Endothelial cell of umbilical vein (primary cell): ENCODE measurements at regions not wholly inside any gene's neighbourhood (a gene's known extent, or its start where the extent isn't known, plus 50 kb on each side); places are given as distances from the start of the nearest gene placed in this dataset.

ENCODE experiments used
- BruUV-seq: library from RNA; stranded (reverse); fragments of 400-500 nt; replicated peaks from 2 replicates; lab custom pipeline; 2021; lab: Mats Ljungman, UMichigan
- CTCF ChIA-PET: fragments of 300-600, 350-600 bp; sonication (Branson Sonifier 250); formaldehyde crosslinking; loops from one replicate; lab custom pipeline; 2021; ENCODE audit warnings: antibody characterized with exemption, inconsistent platforms; lab: Charles Lee
- POLR2A ChIA-PET: fragments of 300-600, 350-600 bp; sonication (Branson Sonifier 250); formaldehyde crosslinking; loops from one replicate; lab custom pipeline; 2021; ENCODE audit warnings: antibody characterized with exemption, inconsistent platforms; lab: Charles Lee
- DNase-seq: peaks from one replicate; pipeline ENCODE4 v3.0.0-alpha.2; 2011; ENCODE audit warnings: low read depth, low spot score
- FAIRE-seq: peaks from 2 replicates; lab custom pipeline; 2011; peaks lifted over from hg19 to GRCh38; lab: Jason Lieb, UNC
- H2AFZ ChIP-seq: 2 replicates; pipeline ENCODE4 v1.6.0; 2012; ENCODE audit warnings: low read depth, low read length, control low read depth, inconsistent platforms
- H3K27ac ChIP-seq: 2 replicates; pipeline ENCODE4 v1.5.1; 2011; ENCODE audit warnings: low read depth, mild to moderate bottlenecking, control low read depth, low read length, moderate library complexity; ENCODE audit not compliant: insufficient read depth
- H3K27me3 ChIP-seq, 2 experiments: 2 replicates each; pipeline versions ENCODE4 v1.6.0 to v1.6.1; 2011; ENCODE audit warnings: low read length in 2 of 2, mixed read lengths in 1 of 2; ENCODE audit not compliant: control insufficient read depth in 2 of 2, insufficient read depth in 2 of 2
- H3K36me3 ChIP-seq, 2 experiments: 2 replicates in 1 of 2; 3 replicates in 1 of 2; pipeline ENCODE4 v1.5.1; 2011; ENCODE audit warnings: low read length in 2 of 2, mild to moderate bottlenecking in 1 of 2, moderate library complexity in 1 of 2; ENCODE audit not compliant: control insufficient read depth in 2 of 2, insufficient read depth in 2 of 2; ENCODE audit errors: extremely low read depth in 1 of 2
- H3K4me1 ChIP-seq: 3 replicates; pipeline ENCODE4 v1.5.1; 2011; ENCODE audit warnings: mild to moderate bottlenecking, low read length; ENCODE audit not compliant: control insufficient read depth, insufficient read depth; ENCODE audit errors: extremely low read depth
- H3K4me2 ChIP-seq: 2 replicates; pipeline ENCODE4 v1.6.1; 2011; ENCODE audit warnings: low read length, control low read depth, mixed read lengths; ENCODE audit not compliant: insufficient read depth
- H3K4me3 ChIP-seq, 3 experiments: fragments of 200-600 bp in 1 of 3; sonication (generic), shearing (Covaris generic) in 1 of 3; replicated peaks in 1 of 3; 2 replicates each; pipeline ENCODE4 v1.5.1; 2011 to 2016; ENCODE audit warnings: control low read depth in 3 of 3, low read length in 3 of 3, mild to moderate bottlenecking in 2 of 3, inconsistent platforms in 1 of 3, low read depth in 1 of 3, moderate library complexity in 1 of 3; ENCODE audit not compliant: insufficient read depth in 1 of 3
- H3K79me2 ChIP-seq: 2 replicates; pipeline ENCODE4 v1.6.0; 2012; ENCODE audit warnings: low read length, inconsistent platforms; ENCODE audit not compliant: control insufficient read depth, insufficient read depth
- H3K9ac ChIP-seq: replicated peaks from 2 replicates; pipeline ENCODE3; 2011; ENCODE audit warnings: low read length, control low read depth; ENCODE audit not compliant: insufficient read depth; ENCODE audit errors: extremely low read depth
- H3K9me1 ChIP-seq: replicated peaks from 3 replicates; pipeline ENCODE4 v1.6.0; 2011; ENCODE audit warnings: mild to moderate bottlenecking, low read length; ENCODE audit not compliant: control insufficient read depth, insufficient read depth; ENCODE audit errors: extremely low read depth
- H3K9me3 ChIP-seq: replicated peaks from 2 replicates; pipeline ENCODE4 v1.5.1; 2012; ENCODE audit warnings: low read length, inconsistent platforms; ENCODE audit not compliant: control insufficient read depth, insufficient read depth
- H4K20me1 ChIP-seq: replicated peaks from 2 replicates; pipeline ENCODE3; 2011; ENCODE audit warnings: mild to moderate bottlenecking, low read length; ENCODE audit not compliant: control insufficient read depth, insufficient read depth; ENCODE audit errors: extremely low read depth
- CTCF ChIP-seq, 2 donors: IDR thresholded peaks; 1 replicate in 1 of 2; 2 replicates in 1 of 2; pipeline ENCODE4 v1.5.1; 2011; ENCODE audit warnings: low read length in 2 of 2, mild to moderate bottlenecking in 2 of 2, moderate library complexity in 2 of 2, control low read depth in 1 of 2, inconsistent platforms in 1 of 2, low read depth in 1 of 2; ENCODE audit not compliant: insufficient read depth in 1 of 2; ENCODE audit errors: extremely low read depth in 1 of 2
- FOS ChIP-seq: IDR thresholded peaks from 2 replicates; pipeline ENCODE4 v1.6.1; 2011; ENCODE audit warnings: mild to moderate bottlenecking, low read length, moderate library complexity, borderline replicate concordance; ENCODE audit not compliant: insufficient read depth
- GATA2 ChIP-seq: IDR thresholded peaks from 2 replicates; pipeline ENCODE4 v1.7.0; 2011; ENCODE audit warnings: low read depth, mild to moderate bottlenecking, moderate library complexity, mixed read lengths, low read length; ENCODE audit not compliant: insufficient read length, insufficient read depth
- JUN ChIP-seq: IDR thresholded peaks from 2 replicates; pipeline ENCODE4 v1.6.1; 2011; ENCODE audit warnings: borderline replicate concordance, low read depth; ENCODE audit not compliant: insufficient read length, insufficient read depth
- MYC ChIP-seq: IDR thresholded peaks from one replicate; pipeline ENCODE4 v1.6.1; 2011; ENCODE audit warnings: mild to moderate bottlenecking, low read depth, low read length
- POLR2A ChIP-seq: IDR thresholded peaks from 2 replicates; pipeline ENCODE4 v1.6.1; 2012; ENCODE audit warnings: low read depth, mild to moderate bottlenecking, control low read depth, low read length
- POLR2AphosphoS5 ChIP-seq: IDR thresholded peaks from 2 replicates; pipeline ENCODE4 v1.6.1; 2012; ENCODE audit warnings: low read depth, mild to moderate bottlenecking, control low read depth, low read length, moderate library complexity; ENCODE audit not compliant: insufficient read depth
- dilution Hi-C: fragments of 300-500 bp; cut with MboI; formaldehyde crosslinking; loops from one replicate; pipeline ENCODE4 v1.15.0; 2019; ENCODE audit warnings: low sequenced_read_pairs; ENCODE audit not compliant: extremely low pct_ligation_motif_present
- intact Hi-C: fragments of 100-400 bp; cut with micrococcal nuclease; formaldehyde crosslinking; loops from one replicate; pipeline ENCODE4 v1.10.0; 2022

DNA sequence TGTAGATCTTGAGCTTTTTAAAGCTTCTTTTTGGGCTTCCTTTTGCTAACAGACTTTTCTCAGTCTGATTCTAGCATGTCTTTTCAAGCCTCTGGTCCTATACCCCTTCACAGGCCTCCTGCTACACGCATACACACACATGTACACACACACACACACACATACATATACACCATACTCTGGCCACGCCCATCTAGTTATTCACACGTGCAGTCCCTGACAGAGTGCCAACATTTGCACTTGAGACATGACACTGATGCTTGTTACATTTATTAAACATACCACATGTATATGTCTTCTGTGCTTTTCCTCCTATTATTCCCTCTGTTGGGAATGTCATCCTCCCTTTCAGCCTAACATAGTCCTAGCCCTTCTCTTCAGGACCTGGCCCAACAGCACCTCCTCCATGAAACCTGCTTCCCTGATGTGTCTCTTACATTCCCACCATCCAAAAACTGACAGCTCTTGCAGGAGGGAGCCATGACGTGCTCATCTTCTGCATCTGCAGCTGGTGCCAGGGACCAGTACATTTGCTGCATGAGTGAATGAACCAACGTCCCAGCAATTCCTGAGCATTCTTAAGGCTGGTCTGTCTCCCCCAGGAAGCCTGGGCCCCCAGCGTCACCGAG lies 222.1 kb downstream of the ARHGAP12 start:
- peak overlapping the region; percentile 83 for H3K9ac ChIP-seq

GRCh38 chr10:31705136-31705535 lies 223.5 kb downstream of the ARHGAP12 start:
- ChIA-PET POLR2A (no interaction called here), CTCF (no interaction called here)
- no peaks in the 10 kb centered on the region for H3K9me3 ChIP-seq
- peaks cover 65% of the 10 kb centered on the region for H3K4me1 ChIP-seq
- no peak overlapping the region for H3K4me3 ChIP-seq
- H3K4me2 ChIP-seq = no peak overlapping the region
- H3K27me3 ChIP-seq = no peaks in the 10 kb centered on the region
- H3K27ac ChIP-seq = peak overlapping the region; percentile 98
- no TSS peak for BruUV-seq
- no peaks in the 10 kb centered on the region for H3K9me1 ChIP-seq
- dilution Hi-C loops (no loop called here), intact Hi-C loops (no loop called here)
- H3K36me3 ChIP-seq = no peaks in the 10 kb centered on the region
- H3K9ac ChIP-seq = no peak overlapping the region
- H2AFZ ChIP-seq = no peak overlapping the region
- H4K20me1 ChIP-seq = no peaks in the 10 kb centered on the region
- DNase-seq = no peak
- H3K79me2 ChIP-seq = no peaks in the 10 kb centered on the region
- FAIRE-seq = no peak
- TF ChIP-seq CTCF (IDR thresholded peaks at IDR 0.05; ENCODE audit: extremely low read depth in 1 of 2, insufficient read depth in 1 of 2, low read depth in 1 of 2, low read length in 2 of 2) (no peak), POLR2AphosphoS5 (no peak), FOS (no peak), POLR2A (no peak), MYC (no peak), GATA2 (peak; percentile 28)

More for the DNA sequence above, 222.1 kb downstream of the ARHGAP12 start:
- no peak overlapping the region for H3K4me3 ChIP-seq
- no peaks in the 10 kb centered on the region for H3K36me3 ChIP-seq
- no peaks in the 10 kb centered on the region for H3K79me2 ChIP-seq
- intact Hi-C loops = loop anchor here (1.0 kb wide), 2 partner anchors 9 to 54 kb away; no protein-coding TSS in a partner anchor
- TF ChIP-seq JUN = no peak
- no peaks in the 10 kb centered on the region for H3K9me1 ChIP-seq
- no peaks in the 10 kb centered on the region for H3K27me3 ChIP-seq
- H3K4me1 ChIP-seq = peaks cover 50% of the 10 kb centered on the region
- BruUV-seq = no TSS peak
- no peaks in the 10 kb centered on the region for H3K9me3 ChIP-seq
- ChIA-PET CTCF (interaction anchor here (0.6 to 1.2 kb wide), 2 partner anchors 9 to 240 kb away, joined by 3 to 6 read pairs; no protein-coding TSS in a partner anchor), POLR2A (interaction anchor here (1.2 kb wide), 1 partner anchor 8 kb away, joined by 6 read pairs; no protein-coding TSS in a partner anchor)
- FAIRE-seq = no peak
- H3K4me2 ChIP-seq = peak overlapping the region; percentile 56
- no peaks in the 10 kb centered on the region for H4K20me1 ChIP-seq
- dilution Hi-C loops = no loop called here
- DNase-seq = peak; percentile 24
- peak overlapping the region; percentile 98 for H3K27ac ChIP-seq
- no peak overlapping the region for H2AFZ ChIP-seq
